Upper lobe of left lung (tissue), 6 donors: ENCODE measurements at regions not wholly inside any gene's neighbourhood (a gene's known extent, or its start where the extent isn't known, plus 50 kb on each side); places are given as distances from the start of the nearest gene placed in this dataset.

Source experiments
- ATAC-seq, 2 donors: fragments of 200-7000 bp; cut with Tn5 transposase; one replicate each; pipeline ENCODE4 v1.9.1; 2022; ENCODE audit warnings: mild to moderate bottlenecking in 2 of 2, moderate library complexity in 2 of 2; ENCODE audit not compliant: low FRiP score in 2 of 2
- DNase-seq, 2 donors: peaks; one replicate each; pipeline ENCODE4 v3.0.0-alpha.2; 2019 to 2020
- H3K27ac ChIP-seq, 4 donors: fragments of 200-600 bp; sonication (generic); one replicate each; pipeline ENCODE4 v1.5.1; 2016 to 2019
- H3K27me3 ChIP-seq, 4 donors: fragments of 200-600 bp; sonication (generic); one replicate each; pipeline ENCODE4 v1.5.1; 2017 to 2019
- H3K36me3 ChIP-seq, 4 donors: fragments of 200-600 bp; sonication (generic); one replicate each; pipeline ENCODE4 v1.5.1; 2016 to 2019
- H3K4me1 ChIP-seq, 4 donors: fragments of 200-600 bp; sonication (generic); one replicate each; pipeline ENCODE4 v1.5.1; 2018 to 2019
- H3K4me3 ChIP-seq, 4 donors: fragments of 200-600 bp; sonication (generic); one replicate each; pipeline ENCODE4 v1.5.1; 2017 to 2019; ENCODE audit warnings: mild to moderate bottlenecking in 2 of 4, moderate library complexity in 1 of 4
- H3K9me3 ChIP-seq, 4 donors: fragments of 200-600 bp; sonication (generic); one replicate each; pipeline ENCODE4 v1.5.1; 2018 to 2019
- EP300 ChIP-seq, 4 donors: sonication (generic); formaldehyde crosslinking; IDR thresholded peaks; one replicate each; pipeline ENCODE4 v1.5.1; 2017; ENCODE audit warnings: antibody characterized with exemption in 4 of 4, control low read depth in 2 of 4
- POLR2A ChIP-seq, 4 donors: fragments of 450-650 bp; IDR thresholded peaks; one replicate each; pipeline ENCODE4 v1.5.1; 2016 to 2017; ENCODE audit warnings: antibody characterized with exemption in 4 of 4, mild to moderate bottlenecking in 2 of 4
- POLR2AphosphoS5 ChIP-seq, 2 donors: sonication (generic); formaldehyde crosslinking; IDR thresholded peaks; one replicate each; pipeline ENCODE4 v1.5.1; 2017; ENCODE audit warnings: antibody characterized with exemption in 2 of 2
- WGBS, 2 donors: methylation state at CpG; one replicate each; pipeline ENCODE4 v1.1.5; 2017 to 2018; 5-methylcytosine and 5-hydroxymethylcytosine counted together
- TF ChIP-seq, protein P1 (sequence below), 6 experiments: fragments of 450-650 bp in 4 of 6; fragments of 200-600 bp in 2 of 6; sonication (generic) in 2 of 6; IDR thresholded peaks; one replicate each; pipeline ENCODE4 v1.5.1; 2016 to 2019; ENCODE audit warnings: antibody characterized with exemption in 6 of 6
- donor health status: DM: no; HTN: no; CAD: no; lungs with moderate emphysema.
- donor health status: DM: no; HTN: yes; CAD: no; lungs with severe emphysema.

DNA sequence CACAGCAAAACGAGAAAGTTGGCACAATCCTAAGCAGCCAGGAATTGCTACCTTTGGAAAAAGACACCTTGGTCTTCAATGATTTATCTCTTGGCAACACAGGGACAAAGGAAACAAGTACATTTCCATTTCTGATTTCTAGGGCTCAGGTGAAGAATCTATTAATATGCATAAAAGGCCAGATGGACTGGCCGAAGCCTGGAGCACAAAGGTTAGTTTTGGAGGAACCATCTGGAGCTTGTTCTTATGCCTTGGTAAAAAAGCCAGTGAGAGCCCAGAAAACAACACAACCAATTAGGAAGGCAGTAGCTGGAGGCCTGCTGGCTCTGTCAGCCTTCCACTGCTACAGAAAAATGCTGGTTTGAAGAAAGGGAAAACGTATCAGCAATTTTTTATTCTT, 713.5 kb upstream of the API5 start:
- Histone ChIP-seq H3K4me3 (no peak overlapping the region), H3K36me3 (no peaks in the 10 kb centered on the region), H3K27me3 (no peaks in the 10 kb centered on the region), H3K9me3 (no peaks in the 10 kb centered on the region), H3K27ac (no peak overlapping the region), H3K4me1 (no peaks in the 10 kb centered on the region)
- no peak for DNase-seq
- WGBS, 2 donors, result 74 to 77% methylated on average over 3 of the region's 3 CpGs
- no peak for ATAC-seq
- no peak for TF ChIP-seq POLR2AphosphoS5 (IDR thresholded peaks at IDR 0.05)
- TF ChIP-seq EP300 (IDR thresholded peaks at IDR 0.05), result no peak
- TF ChIP-seq, protein P1, sequence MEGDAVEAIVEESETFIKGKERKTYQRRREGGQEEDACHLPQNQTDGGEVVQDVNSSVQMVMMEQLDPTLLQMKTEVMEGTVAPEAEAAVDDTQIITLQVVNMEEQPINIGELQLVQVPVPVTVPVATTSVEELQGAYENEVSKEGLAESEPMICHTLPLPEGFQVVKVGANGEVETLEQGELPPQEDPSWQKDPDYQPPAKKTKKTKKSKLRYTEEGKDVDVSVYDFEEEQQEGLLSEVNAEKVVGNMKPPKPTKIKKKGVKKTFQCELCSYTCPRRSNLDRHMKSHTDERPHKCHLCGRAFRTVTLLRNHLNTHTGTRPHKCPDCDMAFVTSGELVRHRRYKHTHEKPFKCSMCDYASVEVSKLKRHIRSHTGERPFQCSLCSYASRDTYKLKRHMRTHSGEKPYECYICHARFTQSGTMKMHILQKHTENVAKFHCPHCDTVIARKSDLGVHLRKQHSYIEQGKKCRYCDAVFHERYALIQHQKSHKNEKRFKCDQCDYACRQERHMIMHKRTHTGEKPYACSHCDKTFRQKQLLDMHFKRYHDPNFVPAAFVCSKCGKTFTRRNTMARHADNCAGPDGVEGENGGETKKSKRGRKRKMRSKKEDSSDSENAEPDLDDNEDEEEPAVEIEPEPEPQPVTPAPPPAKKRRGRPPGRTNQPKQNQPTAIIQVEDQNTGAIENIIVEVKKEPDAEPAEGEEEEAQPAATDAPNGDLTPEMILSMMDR (IDR thresholded peaks at IDR 0.05), result no peak
- no peak for TF ChIP-seq POLR2A (IDR thresholded peaks at IDR 0.05)

DNA sequence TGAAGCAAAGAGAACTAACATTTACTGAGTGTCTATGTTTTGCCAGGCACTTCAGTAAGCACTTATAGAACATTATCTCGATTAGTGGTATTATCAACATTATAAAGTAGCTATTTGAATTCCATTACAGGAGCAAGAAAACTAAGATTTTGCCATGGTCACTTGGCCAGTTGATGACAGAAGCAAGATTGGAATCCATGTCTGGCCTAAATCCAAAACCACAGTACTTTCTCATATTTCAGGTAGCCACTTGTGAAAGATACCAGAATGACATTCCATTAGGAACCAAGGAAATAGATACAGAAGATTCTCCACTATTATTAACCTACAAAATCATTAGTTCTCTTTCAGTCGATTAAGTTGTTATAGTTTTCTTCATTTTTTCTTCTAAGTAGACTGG, 691.0 kb upstream of the API5 start:
- H3K9me3 ChIP-seq, result no peaks in the 10 kb centered on the region
- ATAC-seq, result no peak
- H3K4me1 ChIP-seq, result no peaks in the 10 kb centered on the region
- H3K36me3 ChIP-seq, result no peaks in the 10 kb centered on the region
- H3K27me3 ChIP-seq, result no peaks in the 10 kb centered on the region
- 77 to 79% methylated on average over 2 of the region's 2 CpGs for WGBS, 2 donors
- H3K4me3 ChIP-seq, result no peak overlapping the region
- H3K27ac ChIP-seq, result no peak overlapping the region
- no peak for DNase-seq
- TF ChIP-seq POLR2AphosphoS5 (IDR thresholded peaks at IDR 0.05) (no peak), POLR2A (IDR thresholded peaks at IDR 0.05) (no peak), EP300 (IDR thresholded peaks at IDR 0.05) (no peak)
- TF ChIP-seq, protein P1 (IDR thresholded peaks at IDR 0.05), result no peak

DNA sequence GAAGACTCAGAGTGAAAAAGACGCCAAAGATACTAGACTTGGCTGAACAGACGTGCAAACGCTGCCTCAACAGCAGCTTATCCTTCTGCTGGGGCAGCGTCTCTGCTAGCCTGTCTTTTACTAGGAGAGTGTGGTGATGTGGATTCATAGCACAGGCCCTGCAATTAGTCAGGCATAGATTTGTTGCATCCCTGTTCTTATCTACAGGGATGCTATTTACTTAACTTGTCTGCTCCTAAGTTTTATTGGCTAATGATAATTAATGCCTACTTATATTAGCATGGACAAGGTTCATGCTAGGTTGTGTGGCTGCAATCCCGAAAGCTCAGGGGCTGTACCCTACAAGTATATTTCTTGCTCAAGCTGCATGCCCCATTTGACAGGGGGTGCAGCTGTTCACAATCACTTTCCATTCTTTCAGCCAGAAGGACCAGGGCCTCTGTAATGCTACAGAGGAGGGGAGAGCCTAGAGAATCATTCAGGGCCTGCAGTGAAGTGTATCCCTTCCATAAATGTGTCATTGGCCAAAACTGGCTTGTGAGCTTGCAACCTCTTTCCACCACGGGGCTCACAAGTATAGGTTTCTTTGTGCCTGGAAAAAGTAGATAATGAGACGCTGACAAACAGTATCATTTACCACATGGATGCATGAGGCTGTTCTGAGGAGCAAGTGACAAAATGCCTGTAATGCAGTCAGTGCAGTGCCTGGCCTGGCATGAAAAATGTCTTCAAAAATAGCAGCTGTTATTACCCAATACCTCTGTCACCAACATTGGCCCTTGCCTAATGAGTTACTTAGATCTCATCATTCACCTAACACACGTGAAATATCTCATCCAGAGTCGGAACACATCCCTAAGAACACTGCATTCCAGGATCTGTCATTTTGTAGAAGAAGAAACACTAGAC, 685.8 kb upstream of the API5 start:
- H3K27me3 ChIP-seq, result no peaks in the 10 kb centered on the region
- H3K27ac ChIP-seq, result no peak overlapping the region
- TF ChIP-seq POLR2A (IDR thresholded peaks at IDR 0.05) (no peak), EP300 (IDR thresholded peaks at IDR 0.05) (no peak), POLR2AphosphoS5 (IDR thresholded peaks at IDR 0.05) (no peak)
- TF ChIP-seq, protein P1 (IDR thresholded peaks at IDR 0.05), result no peak
- no peaks in the 10 kb centered on the region for H3K36me3 ChIP-seq
- H3K4me1 ChIP-seq, result no peaks in the 10 kb centered on the region
- DNase-seq, result no peak
- 75 to 78% methylated on average over 9 of the region's 9 CpGs for WGBS, 2 donors
- H3K4me3 ChIP-seq, result no peak overlapping the region
- ATAC-seq, result no peak
- H3K9me3 ChIP-seq, result no peaks in the 10 kb centered on the region

DNA sequence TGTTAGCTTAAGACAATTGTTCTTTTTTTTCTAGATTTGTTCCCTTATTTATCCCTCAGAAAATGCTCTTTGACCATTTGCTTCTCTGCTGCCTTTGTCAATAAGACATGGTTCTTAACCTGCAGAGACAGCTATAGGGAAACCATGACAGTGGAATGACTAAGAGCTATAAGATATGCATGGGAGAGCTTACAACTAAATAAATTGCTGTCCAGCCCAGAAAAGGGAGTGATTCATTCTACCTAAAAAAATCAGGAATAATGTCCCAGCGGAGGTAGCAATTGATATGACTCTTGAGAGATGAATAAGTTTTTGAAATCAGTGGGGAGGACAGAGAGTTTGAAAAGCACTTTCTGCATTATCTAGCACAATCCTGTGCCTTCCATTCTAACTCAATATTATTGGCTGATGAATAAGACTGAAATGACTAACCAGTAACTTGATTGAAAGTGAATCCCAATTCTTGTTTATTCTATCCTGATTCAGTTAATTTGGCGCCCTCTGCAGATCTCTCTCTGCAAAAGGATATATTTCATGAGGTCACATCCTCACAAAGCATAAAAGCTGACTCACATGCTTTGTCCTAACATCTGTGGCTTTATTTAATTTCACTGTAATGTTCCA, 680.5 kb upstream of the API5 start:
- ATAC-seq (no peak), DNase-seq (no peak)
- TF ChIP-seq EP300 (IDR thresholded peaks at IDR 0.05) (no peak), POLR2AphosphoS5 (IDR thresholded peaks at IDR 0.05) (no peak), POLR2A (IDR thresholded peaks at IDR 0.05) (no peak)
- TF ChIP-seq, protein P1 (IDR thresholded peaks at IDR 0.05), result no peak
- Histone ChIP-seq H3K27ac (no peak overlapping the region), H3K36me3 (no peaks in the 10 kb centered on the region), H3K4me3 (no peak overlapping the region), H3K9me3 (no peaks in the 10 kb centered on the region), H3K4me1 (no peaks in the 10 kb centered on the region), H3K27me3 (no peaks in the 10 kb centered on the region)
- WGBS, 2 donors, result 45 to 57% methylated on average over 2 of the region's 2 CpGs
